Brain microvascular endothelial cell (primary cell): ENCODE measurements at regions not wholly inside any gene's neighbourhood (a gene's known extent, or its start where the extent isn't known, plus 50 kb on each side); places are given as distances from the start of the nearest gene placed in this dataset.

Source experiments
- DNase-seq: peaks from one replicate; pipeline ENCODE4 v3.0.0-alpha.2; 2020
- H3K27ac ChIP-seq: fragments of 250-450 bp; sonication (Bioruptor Pico); 2 replicates; pipeline ENCODE4 v1.5.1; 2020; ENCODE audit warnings: mild to moderate bottlenecking, moderate library complexity
- H3K27me3 ChIP-seq: fragments of 250-450 bp; sonication (Bioruptor Pico); replicated peaks from 2 replicates; pipeline ENCODE4 v1.5.1; 2020; ENCODE audit warnings: mild to moderate bottlenecking
- H3K36me3 ChIP-seq: fragments of 250-450 bp; sonication (Bioruptor Pico); replicated peaks from 2 replicates; pipeline ENCODE4 v1.5.1; 2020; ENCODE audit warnings: mild to moderate bottlenecking
- H3K4me3 ChIP-seq: 2 replicates; pipeline ENCODE4 v1.5.1; 2011; ENCODE audit warnings: low read depth, mild to moderate bottlenecking, control low read depth, low read length, moderate library complexity
- in situ Hi-C: cut with HindIII; loops from 2 replicates; pipeline ENCODE4 v1.10.0; 2017; ENCODE audit warnings: low sequenced_read_pairs, low pct_ligation_motif_present
- TF ChIP-seq, protein P1 (sequence below): IDR thresholded peaks from 2 replicates; pipeline ENCODE4 v1.5.1; 2011; ENCODE audit warnings: low read depth, mild to moderate bottlenecking, moderate library complexity, low read length, control low read depth, inconsistent platforms; ENCODE audit errors: missing control alignments

DNA sequence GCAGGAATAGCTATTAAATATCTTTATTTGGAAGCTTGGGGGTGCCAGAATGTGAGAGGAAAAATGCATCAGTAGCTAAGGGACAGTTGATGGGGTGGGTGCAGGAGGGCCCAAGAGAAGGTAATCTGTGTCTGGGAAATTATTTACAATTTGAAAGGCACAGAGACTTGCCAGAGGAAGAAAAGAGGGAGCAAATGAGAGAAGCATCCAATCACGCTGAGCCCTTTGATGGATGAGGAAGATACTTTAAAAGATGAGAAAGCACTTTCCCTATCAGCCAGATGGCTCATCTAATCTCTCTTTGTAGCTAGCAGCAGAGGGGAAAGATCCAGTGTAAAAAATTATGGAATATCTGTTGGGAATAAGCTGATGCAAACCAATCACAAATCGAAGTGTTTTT lies 57.0 kb upstream of the ABCA1 start:
- Histone ChIP-seq H3K4me3 (no peak overlapping the region), H3K27me3 (no peaks in the 10 kb centered on the region), H3K27ac (no peak overlapping the region), H3K36me3 (no peaks in the 10 kb centered on the region)
- TF ChIP-seq, protein P1, sequence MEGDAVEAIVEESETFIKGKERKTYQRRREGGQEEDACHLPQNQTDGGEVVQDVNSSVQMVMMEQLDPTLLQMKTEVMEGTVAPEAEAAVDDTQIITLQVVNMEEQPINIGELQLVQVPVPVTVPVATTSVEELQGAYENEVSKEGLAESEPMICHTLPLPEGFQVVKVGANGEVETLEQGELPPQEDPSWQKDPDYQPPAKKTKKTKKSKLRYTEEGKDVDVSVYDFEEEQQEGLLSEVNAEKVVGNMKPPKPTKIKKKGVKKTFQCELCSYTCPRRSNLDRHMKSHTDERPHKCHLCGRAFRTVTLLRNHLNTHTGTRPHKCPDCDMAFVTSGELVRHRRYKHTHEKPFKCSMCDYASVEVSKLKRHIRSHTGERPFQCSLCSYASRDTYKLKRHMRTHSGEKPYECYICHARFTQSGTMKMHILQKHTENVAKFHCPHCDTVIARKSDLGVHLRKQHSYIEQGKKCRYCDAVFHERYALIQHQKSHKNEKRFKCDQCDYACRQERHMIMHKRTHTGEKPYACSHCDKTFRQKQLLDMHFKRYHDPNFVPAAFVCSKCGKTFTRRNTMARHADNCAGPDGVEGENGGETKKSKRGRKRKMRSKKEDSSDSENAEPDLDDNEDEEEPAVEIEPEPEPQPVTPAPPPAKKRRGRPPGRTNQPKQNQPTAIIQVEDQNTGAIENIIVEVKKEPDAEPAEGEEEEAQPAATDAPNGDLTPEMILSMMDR = no peak
- in situ Hi-C loops = no loop called here
- no peak for DNase-seq

DNA sequence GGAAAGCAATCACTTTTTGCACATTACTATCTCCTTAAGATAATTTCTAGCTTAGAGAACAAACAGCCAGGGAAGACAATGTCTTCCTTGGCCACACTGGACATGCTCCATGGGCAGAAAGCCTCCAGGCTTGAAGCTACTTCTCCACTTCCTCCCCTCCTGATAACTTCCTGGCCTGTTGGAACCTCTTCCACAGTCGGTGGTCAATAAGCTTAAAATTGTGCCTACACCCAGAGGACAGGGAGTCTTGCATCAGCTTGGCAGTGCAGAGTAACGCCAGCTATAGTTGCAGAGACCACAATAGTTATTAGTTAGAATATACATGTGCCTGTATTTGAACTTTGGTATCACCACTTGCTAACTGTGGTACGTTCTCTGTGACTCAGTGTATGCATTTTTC lies 58.1 kb upstream of the ABCA1 start:
- no peak overlapping the region for H3K27ac ChIP-seq
- no peaks in the 10 kb centered on the region for H3K36me3 ChIP-seq
- no peak for DNase-seq
- no peak overlapping the region for H3K4me3 ChIP-seq
- in situ Hi-C loops = no loop called here
- no peaks in the 10 kb centered on the region for H3K27me3 ChIP-seq
- TF ChIP-seq, protein P1 = no peak

DNA sequence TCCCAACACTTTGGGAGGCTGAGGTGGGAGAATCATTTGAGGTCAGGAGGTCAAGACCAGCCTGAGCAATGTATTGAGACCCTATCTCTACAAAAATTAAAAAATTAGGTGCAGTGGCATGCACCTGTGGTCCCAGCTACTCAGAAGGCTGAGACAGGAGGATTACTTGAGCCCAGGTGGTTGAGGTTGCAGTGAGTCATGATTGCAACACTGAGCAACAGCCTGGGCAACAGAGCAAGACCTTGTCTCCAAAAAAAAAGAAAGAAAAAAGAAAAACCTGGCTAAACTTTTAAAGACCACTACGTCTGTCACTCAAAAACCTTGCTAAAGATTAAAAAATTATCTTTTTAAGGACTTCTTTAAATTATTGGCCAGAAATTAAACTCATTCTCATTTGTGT lies 59.8 kb upstream of the ABCA1 start:
- Histone ChIP-seq H3K36me3 (no peaks in the 10 kb centered on the region), H3K27ac (no peak overlapping the region), H3K27me3 (no peaks in the 10 kb centered on the region), H3K4me3 (no peak overlapping the region)
- no peak for DNase-seq
- in situ Hi-C loops = no loop called here
- TF ChIP-seq, protein P1 = no peak

DNA sequence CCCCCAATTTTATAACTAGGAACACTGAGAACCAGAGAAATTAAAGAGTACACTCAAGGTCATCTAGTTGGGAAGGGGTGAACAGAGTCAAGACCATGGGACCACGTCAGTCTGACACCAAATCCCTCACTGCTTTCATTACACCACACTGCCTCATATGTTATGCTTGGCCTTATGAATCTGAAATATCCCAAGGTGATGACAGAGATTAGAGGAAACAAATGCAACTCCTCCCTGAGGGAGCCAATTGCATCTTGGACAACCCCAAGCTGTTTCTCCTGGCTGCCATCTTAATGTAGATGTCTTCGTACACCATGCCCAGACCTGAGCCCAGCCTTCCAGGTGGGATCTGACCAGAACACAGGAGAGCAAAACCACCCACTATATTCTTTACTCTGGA lies 60.6 kb upstream of the ABCA1 start:
- H3K4me3 ChIP-seq = no peak overlapping the region
- no peaks in the 10 kb centered on the region for H3K36me3 ChIP-seq
- H3K27ac ChIP-seq = no peak overlapping the region
- TF ChIP-seq, protein P1 = no peak
- no peak for DNase-seq
- no peaks in the 10 kb centered on the region for H3K27me3 ChIP-seq
- in situ Hi-C loops = no loop called here

DNA sequence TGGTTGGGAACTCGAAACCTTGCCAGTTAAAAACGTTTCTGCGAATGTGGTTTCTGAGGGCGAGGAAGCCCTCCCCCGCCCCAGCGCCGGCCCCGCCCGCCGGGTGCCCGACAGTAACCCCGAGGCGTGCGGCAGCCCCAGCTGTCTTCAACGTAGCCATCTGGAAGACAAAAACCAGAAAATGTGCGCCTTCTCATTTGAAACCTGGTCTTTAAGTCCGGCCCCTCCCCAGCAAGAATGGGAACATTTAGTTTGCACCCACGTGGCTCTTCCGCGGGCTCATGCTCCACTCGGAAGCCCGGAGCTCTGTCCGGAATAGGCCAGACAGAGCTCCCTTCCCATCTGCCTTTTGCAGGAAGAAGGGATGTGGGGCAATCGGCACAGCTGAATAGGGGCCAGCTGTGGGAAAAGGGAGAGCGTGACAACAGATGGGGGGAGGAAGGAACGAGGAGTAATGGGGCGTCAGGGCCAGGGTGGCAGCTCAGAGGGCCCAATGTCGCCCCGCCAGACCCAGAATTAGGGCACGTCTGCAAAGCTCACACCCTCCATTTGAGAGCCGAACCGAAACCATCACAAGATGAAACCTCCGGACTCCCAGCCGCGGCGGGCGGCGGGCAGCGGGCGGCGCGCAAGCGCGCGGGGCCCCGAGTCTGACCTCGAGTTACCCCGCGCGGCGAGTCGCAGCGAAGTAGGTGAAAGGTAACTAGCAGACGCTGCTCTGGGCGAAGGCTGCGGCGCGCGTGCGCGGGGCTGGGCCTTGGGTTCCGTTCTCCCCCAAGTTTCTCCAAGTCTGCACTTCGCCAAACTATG lies 63.4 kb upstream of the ABCA1 start:
- H3K36me3 ChIP-seq = no peaks in the 10 kb centered on the region
- in situ Hi-C loops = no loop called here
- H3K4me3 ChIP-seq = peak overlapping the region; percentile 68
- peak overlapping the region; percentile 98 for H3K27ac ChIP-seq
- H3K27me3 ChIP-seq = no peaks in the 10 kb centered on the region
- peak; percentile 85 for DNase-seq
- TF ChIP-seq, protein P1 = no peak

DNA sequence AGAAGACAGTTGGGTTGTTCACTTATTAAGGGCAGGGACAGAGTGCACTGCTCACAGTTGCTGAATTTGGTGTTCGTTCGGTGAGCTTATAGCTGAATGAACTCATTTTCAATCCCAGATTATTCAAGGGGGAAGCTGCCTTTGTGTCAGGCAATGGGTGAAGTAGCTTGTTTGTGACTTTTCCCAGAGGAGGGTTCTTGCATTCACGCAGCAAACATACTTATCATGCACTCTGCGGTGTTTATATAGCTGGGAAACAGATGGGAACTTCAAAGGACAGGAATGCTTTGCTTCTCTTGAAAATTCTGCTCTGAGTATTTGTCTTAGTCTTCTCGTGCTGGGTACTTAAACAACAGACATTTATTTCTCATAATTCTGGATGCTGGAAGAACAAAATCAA lies 64.7 kb upstream of the ABCA1 start:
- H3K27ac ChIP-seq = peak overlapping the region; percentile 98
- H3K4me3 ChIP-seq = no peak overlapping the region
- H3K36me3 ChIP-seq = no peaks in the 10 kb centered on the region
- peak; percentile 81 for DNase-seq
- H3K27me3 ChIP-seq = no peaks in the 10 kb centered on the region
- TF ChIP-seq, protein P1 = no peak
- in situ Hi-C loops = no loop called here
